Pancreas (tissue), 10 donors: ENCODE measurements at regions not wholly inside any gene's neighbourhood (a gene's known extent, or its start where the extent isn't known, plus 50 kb on each side); places are given as distances from the start of the nearest gene placed in this dataset.

ENCODE experiments used
- ATAC-seq, 4 donors: fragments of 200-7000 bp; cut with Tn5 transposase; one replicate each; pipeline versions ENCODE4 v1.8.0 to v1.9.1; 2020; ENCODE audit warnings: mild to moderate bottlenecking in 4 of 4, moderate library complexity in 4 of 4
- DNase-seq, 6 donors: peaks; one replicate each; pipeline ENCODE4 v3.0.0-alpha.2; 2020
- FAIRE-seq: peaks from 2 replicates; lab custom pipeline; 2012; peaks lifted over from hg19 to GRCh38; lab: Jason Lieb, UNC
- H3K27ac ChIP-seq, 4 donors: fragments of 200-600 bp; sonication (generic); 1 replicate in 3 of 4; 2 replicates in 1 of 4; pipeline versions ENCODE4 v1.5.0 to v1.8.0; 2020
- H3K27me3 ChIP-seq, 4 donors: fragments of 200-600 bp; one replicate each; pipeline ENCODE4 v1.8.0; 2021
- H3K36me3 ChIP-seq, 3 donors: fragments of 200-600 bp; sonication (generic) in 1 of 3; one replicate each; pipeline versions ENCODE4 v1.5.0 to v1.8.0; 2020 to 2021
- H3K4me1 ChIP-seq, 3 donors: fragments of 200-600 bp; one replicate each; pipeline ENCODE4 v1.8.0; 2021
- H3K4me3 ChIP-seq, 4 donors: fragments of 200-600 bp; sonication (generic) in 2 of 4; one replicate each; pipeline versions ENCODE4 v1.5.0 to v1.8.0; 2020 to 2021
- H3K9me3 ChIP-seq, 4 donors: fragments of 200-600 bp; one replicate each; pipeline ENCODE4 v1.8.0; 2021
- WGBS, 2 donors: extraction: QIAGEN DNeasy Blood & Tissue Kit; methylation state at CpG; one replicate each; pipeline ENCODE4 v1.1.7; 2013; 5-methylcytosine and 5-hydroxymethylcytosine counted together
- intact Hi-C, 3 donors: fragments of 100-400 bp; cut with DNase I; formaldehyde crosslinking; loops; one replicate each; pipeline versions ENCODE4 v1.11.1 to v1.14.2; 2022
- TF ChIP-seq, protein P1 (sequence below), 4 donors: fragments of 200-600 bp; sonication (generic) in 3 of 4; IDR thresholded peaks; one replicate each; pipeline versions ENCODE4 v1.5.0 to v1.8.0; 2021; ENCODE audit warnings: antibody characterized with exemption in 4 of 4
- donor health status: healthy with polysubstance abuse.
- donor health status: DM: no; HTN: no; CAD: no; lungs with moderate emphysema.
- donor health status: DM: no; HTN: no; CAD: no.
- donor health status: control.
- donor health status: control.
- donor health status: Bipolar disorder and iron deficiency.
- donor health status: DM: yes; HTN: yes; CAD: no.
- donor health status: DM: no; HTN: no; CAD: no.
- donor health status: DM: no; HTN: no; CAD: no.
- donor health status: DM: yes; HTN: yes; CAD: no.

DNA sequence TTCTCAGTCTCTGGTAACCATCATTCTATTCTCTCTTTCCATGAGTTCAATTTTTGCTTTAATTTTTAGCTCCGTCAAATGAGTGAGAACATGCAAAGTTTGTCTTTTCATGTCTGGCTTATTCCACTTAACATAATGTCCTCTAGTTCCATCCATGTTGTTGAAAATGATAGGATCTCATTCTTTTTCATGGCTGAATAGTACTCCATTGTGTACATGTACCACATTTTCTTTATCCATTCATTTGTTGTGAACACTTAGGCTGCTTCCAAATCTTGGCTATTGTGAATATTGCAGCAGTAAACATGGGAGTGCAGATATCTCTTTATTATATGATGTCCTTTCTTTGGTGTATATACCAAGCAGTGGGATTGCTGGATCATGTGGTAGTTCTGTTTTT is 145.4 kb upstream of the E2F7 start:
- Histone ChIP-seq H3K4me3 (no peak overlapping the region), H3K9me3 (no peaks in the 10 kb centered on the region), H3K27ac (no peak overlapping the region), H3K36me3 (no peaks in the 10 kb centered on the region), H3K4me1 (no peaks in the 10 kb centered on the region), H3K27me3 (no peaks in the 10 kb centered on the region)
- DNase-seq, result no peak
- no peak for FAIRE-seq
- no peak for ATAC-seq
- intact Hi-C loops, result no loop called here
- WGBS, 2 donors, result 96 to 100% methylated on average over 1 of the region's 1 CpG
- TF ChIP-seq, protein P1, sequence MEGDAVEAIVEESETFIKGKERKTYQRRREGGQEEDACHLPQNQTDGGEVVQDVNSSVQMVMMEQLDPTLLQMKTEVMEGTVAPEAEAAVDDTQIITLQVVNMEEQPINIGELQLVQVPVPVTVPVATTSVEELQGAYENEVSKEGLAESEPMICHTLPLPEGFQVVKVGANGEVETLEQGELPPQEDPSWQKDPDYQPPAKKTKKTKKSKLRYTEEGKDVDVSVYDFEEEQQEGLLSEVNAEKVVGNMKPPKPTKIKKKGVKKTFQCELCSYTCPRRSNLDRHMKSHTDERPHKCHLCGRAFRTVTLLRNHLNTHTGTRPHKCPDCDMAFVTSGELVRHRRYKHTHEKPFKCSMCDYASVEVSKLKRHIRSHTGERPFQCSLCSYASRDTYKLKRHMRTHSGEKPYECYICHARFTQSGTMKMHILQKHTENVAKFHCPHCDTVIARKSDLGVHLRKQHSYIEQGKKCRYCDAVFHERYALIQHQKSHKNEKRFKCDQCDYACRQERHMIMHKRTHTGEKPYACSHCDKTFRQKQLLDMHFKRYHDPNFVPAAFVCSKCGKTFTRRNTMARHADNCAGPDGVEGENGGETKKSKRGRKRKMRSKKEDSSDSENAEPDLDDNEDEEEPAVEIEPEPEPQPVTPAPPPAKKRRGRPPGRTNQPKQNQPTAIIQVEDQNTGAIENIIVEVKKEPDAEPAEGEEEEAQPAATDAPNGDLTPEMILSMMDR (IDR thresholded peaks at IDR 0.05), result no peak

DNA sequence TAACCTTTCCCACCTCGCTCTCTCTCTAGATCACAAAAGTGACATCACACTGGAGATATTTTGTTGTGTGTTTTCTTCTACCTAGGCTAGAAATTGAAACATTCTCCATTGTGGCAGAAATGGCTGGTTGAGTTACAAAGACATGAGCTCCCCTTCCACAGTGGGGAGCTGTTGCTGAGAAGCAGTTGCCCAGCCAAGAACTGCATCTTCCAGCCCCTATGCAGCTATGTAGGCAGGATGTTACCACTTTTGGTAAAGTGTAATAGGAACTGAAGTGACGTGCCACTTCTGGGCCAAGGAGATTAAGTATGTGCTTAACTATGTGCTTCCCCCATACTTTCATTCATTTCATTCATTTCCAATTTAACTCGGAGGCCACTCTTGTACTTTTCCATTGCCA is 138.7 kb upstream of the E2F7 start:
- Histone ChIP-seq H3K9me3 (no peaks in the 10 kb centered on the region), H3K36me3 (no peaks in the 10 kb centered on the region), H3K27ac (no peak overlapping the region), H3K4me3 (no peak overlapping the region), H3K27me3 (no peaks in the 10 kb centered on the region), H3K4me1 (no peaks in the 10 kb centered on the region)
- TF ChIP-seq, protein P1 (IDR thresholded peaks at IDR 0.05), result no peak
- ATAC-seq, result no peak
- DNase-seq, result no peak
- WGBS, 2 donors, result 57 to 72% methylated on average over 3 of the region's 3 CpGs
- no peak for FAIRE-seq
- intact Hi-C loops, result no loop called here

DNA sequence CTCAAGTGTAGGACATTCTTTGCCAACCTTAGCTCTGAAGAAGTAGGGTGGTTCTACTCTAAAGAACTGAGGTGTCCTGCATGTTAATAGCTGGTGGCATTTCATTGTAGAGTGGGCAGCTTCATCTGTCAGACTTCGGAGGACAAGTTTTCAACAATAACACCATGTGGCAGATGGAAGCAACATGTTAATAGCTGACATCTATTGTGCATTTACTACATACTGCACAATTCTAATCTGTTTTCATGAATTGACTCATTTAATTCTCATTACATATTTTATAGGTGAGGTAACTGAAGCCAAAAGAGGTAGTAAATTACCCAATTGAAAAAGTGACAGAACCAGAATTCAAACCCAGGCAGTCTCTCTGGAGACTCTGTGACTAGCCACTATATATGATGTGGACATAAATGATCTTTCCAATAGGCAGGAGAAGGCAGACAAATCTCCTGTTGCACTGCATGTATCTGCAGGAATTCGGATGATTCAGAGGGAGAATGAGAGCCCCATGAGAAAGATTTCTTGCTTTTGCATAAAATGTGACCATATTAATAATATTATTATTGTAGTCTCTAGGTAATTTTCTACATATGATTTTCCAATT is 137.2 kb upstream of the E2F7 start:
- TF ChIP-seq, protein P1 (IDR thresholded peaks at IDR 0.05), result no peak
- FAIRE-seq (no peak), DNase-seq (no peak), ATAC-seq (no peak)
- Histone ChIP-seq H3K27me3 (no peaks in the 10 kb centered on the region), H3K27ac (no peak overlapping the region), H3K36me3 (no peaks in the 10 kb centered on the region), H3K4me1 (no peaks in the 10 kb centered on the region), H3K4me3 (no peak overlapping the region), H3K9me3 (no peaks in the 10 kb centered on the region)
- 55 to 75% methylated on average over 2 of the region's 2 CpGs for WGBS, 2 donors
- intact Hi-C loops, result no loop called here

DNA sequence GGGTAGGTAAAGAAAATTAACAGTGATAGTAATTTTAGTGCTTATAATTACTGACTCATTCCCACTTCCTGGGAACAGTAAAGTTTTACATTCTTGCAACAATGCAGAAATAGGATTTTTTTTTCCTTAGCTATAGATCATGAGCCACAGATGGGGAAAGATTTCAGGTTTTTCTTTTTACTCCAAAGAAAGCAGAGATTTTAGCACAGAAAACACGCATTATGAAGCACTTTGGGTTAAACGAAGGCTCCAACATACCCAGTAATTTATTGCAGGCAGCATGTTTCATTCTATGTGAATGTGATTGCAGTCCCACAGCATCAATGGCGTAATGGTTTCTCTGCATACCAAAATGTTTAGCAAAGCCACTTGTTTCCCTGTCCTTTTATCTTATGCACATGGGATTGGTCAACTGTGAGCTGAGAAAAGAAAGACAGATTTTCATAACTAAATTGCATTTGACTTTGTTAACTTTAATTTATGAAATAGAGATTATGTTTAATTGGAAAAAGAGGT is 124.6 kb upstream of the E2F7 start:
- TF ChIP-seq, protein P1 (IDR thresholded peaks at IDR 0.05), result no peak
- ATAC-seq, result no peak
- intact Hi-C loops, result no loop called here
- Histone ChIP-seq H3K4me3 (no peak overlapping the region), H3K27ac (no peak overlapping the region), H3K9me3 (no peaks in the 10 kb centered on the region), H3K36me3 (no peaks in the 10 kb centered on the region), H3K4me1 (no peaks in the 10 kb centered on the region), H3K27me3 (no peaks in the 10 kb centered on the region)
- DNase-seq, result no peak
- FAIRE-seq, result no peak
- 67 to 75% methylated on average over 3 of the region's 3 CpGs for WGBS, 2 donors

DNA sequence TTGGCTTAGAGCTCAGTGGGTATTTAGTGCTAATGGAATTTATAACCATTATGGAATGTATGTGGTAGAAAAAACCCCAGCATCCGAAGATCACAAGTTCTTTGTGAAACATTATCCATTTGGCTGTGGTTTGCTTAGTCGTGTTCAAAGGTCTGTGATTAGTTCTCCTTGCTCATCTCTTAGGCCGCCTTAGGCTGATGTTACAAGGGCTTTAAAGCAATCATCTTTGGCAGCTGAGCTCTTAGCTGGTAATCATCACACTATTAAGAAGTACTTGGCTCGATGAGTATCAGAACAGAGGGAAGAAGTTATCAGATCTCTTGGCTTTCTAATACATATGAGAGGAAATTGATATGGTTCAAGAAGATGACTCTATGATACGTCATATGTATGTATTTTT is 124.1 kb upstream of the E2F7 start:
- no peak for ATAC-seq
- no peaks in the 10 kb centered on the region for H3K4me1 ChIP-seq
- TF ChIP-seq, protein P1 (IDR thresholded peaks at IDR 0.05), result no peak
- WGBS, 2 donors, result 42 to 45% methylated on average over 5 of the region's 5 CpGs
- no peak overlapping the region for H3K27ac ChIP-seq
- no peak for DNase-seq
- H3K27me3 ChIP-seq, result no peaks in the 10 kb centered on the region
- no peak overlapping the region for H3K4me3 ChIP-seq
- no peaks in the 10 kb centered on the region for H3K36me3 ChIP-seq
- intact Hi-C loops, result no loop called here
- no peaks in the 10 kb centered on the region for H3K9me3 ChIP-seq
- no peak for FAIRE-seq
